HUES64 (cell line): ENCODE measurements at regions not wholly inside any gene's neighbourhood (a gene's known extent, or its start where the extent isn't known, plus 50 kb on each side); places are given as distances from the start of the nearest gene placed in this dataset.

Experiments
- H3K27ac ChIP-seq: 2 replicates; pipeline ENCODE4 v1.7.0; 2013; ENCODE audit warnings: low read depth, low read length, inconsistent platforms
- H3K27me3 ChIP-seq: 2 replicates; pipeline ENCODE4 v1.6.1; 2013; ENCODE audit warnings: mild to moderate bottlenecking, low read length; ENCODE audit not compliant: insufficient read depth
- H3K36me3 ChIP-seq: 2 replicates; pipeline ENCODE4 v1.6.1; 2013; ENCODE audit warnings: mild to moderate bottlenecking, low read length; ENCODE audit not compliant: insufficient read depth
- H3K4me1 ChIP-seq: 2 replicates; pipeline ENCODE4 v1.6.1; 2013; ENCODE audit warnings: mild to moderate bottlenecking, low read length, moderate library complexity; ENCODE audit not compliant: insufficient read depth
- H3K4me3 ChIP-seq: 2 replicates; pipeline ENCODE4 v1.5.1; 2013; ENCODE audit warnings: mild to moderate bottlenecking, low read length, moderate library complexity
- H3K9ac ChIP-seq: 2 replicates; pipeline ENCODE4 v1.6.1; 2013; ENCODE audit warnings: mild to moderate bottlenecking, low read depth, low read length
- H3K9me3 ChIP-seq: 2 replicates; pipeline ENCODE4 v1.6.1; 2013; ENCODE audit warnings: low read depth, low read length; ENCODE audit not compliant: insufficient read depth
- WGBS: fragments of 150-250, 120-280 bp; methylation state at CpG from one replicate; pipeline ENCODE4 v1.1.7; 2013; ENCODE audit warnings: missing lambda C conversion rate; 5-methylcytosine and 5-hydroxymethylcytosine counted together

DNA sequence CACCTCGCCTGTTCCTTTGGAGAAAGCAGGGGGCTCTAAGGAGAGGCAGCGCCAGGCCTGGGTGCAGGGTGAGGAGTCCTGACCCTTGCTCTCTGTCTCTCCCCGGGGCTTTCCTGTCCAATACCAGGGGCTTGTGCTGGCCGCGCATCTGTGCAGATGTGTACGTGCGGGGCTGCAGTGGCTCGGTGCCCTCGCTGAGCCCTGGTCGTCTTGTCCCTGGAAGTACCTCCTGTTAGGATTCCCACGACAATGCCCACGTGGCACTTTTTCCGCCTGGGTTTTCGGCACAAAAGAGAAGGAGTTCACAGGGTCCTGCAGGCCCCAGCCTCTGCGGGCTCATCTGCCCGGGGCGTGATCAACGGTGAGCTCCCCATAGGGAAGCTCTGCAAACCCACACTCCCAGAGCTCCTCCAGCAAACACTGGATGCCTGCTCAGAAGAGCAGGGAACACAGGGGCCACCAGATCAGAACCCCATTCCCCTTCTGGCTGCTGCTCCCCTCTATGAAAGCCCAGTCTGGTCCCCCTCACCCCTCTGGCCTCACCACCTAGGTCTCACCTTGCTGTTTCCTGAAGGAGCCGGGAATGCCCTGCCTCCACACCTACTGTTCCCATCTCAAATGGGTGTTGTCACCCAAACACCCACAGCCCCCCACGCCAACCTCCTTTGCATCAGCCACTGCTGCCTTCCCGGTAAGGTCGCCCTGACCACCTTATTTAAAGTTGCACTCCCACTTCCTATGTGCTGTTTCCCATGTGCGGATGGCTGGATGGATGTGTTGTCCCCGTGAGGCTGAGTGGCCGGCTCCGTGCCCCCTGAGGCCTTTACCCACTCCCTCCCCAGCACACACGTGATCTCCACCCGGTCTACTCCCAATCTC lies 62.6 kb upstream of the PRR20G start:
- Histone ChIP-seq H3K36me3 (no peaks in the 10 kb centered on the region), H3K9ac (no peak overlapping the region), H3K27ac (no peak overlapping the region), H3K27me3 (no peaks in the 10 kb centered on the region), H3K4me1 (no peaks in the 10 kb centered on the region), H3K4me3 (no peak overlapping the region), H3K9me3 (peaks cover 5% of the 10 kb centered on the region)
- WGBS = 92% methylated on average over 28 of the region's 28 CpGs

DNA sequence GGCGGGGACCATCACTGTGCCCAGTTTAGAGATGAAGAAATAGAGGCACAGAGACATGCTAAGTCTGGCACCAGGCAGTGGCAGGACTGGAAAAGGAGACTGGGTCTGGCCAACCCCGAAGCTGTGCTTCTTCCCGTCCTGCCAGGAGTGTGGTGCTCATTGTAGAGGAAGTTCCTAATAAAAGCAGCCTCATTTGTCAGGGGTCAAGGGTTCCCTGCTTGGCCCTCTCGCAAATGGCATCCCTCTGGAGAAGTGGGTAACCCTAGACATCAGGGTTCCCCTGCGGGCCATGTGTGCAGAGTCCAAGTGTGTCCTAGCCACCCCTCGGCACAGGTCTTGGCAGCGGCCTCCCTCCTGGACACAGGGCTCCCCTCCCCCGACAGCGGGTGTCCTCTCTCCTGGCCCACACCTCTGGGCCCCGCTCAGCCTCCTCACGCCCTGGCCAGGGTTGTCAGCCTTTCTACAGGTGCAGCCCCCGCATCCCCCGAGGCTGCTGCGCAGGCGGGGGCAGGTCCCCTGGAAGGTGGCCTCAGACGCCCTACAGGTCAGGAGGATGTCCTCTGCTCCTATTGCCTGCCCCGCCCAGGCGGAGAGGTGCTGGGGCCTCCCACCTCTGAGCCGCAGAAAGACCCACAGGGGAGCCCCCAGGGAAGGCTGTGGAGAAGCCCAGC lies 61.8 kb upstream of the PRR20G start:
- 87% methylated on average over 19 of the region's 19 CpGs for WGBS
- no peak overlapping the region for H3K9ac ChIP-seq
- no peaks in the 10 kb centered on the region for H3K4me1 ChIP-seq
- H3K27me3 ChIP-seq = no peaks in the 10 kb centered on the region
- no peak overlapping the region for H3K27ac ChIP-seq
- no peaks in the 10 kb centered on the region for H3K36me3 ChIP-seq
- no peak overlapping the region for H3K4me3 ChIP-seq
- no peaks in the 10 kb centered on the region for H3K9me3 ChIP-seq

DNA sequence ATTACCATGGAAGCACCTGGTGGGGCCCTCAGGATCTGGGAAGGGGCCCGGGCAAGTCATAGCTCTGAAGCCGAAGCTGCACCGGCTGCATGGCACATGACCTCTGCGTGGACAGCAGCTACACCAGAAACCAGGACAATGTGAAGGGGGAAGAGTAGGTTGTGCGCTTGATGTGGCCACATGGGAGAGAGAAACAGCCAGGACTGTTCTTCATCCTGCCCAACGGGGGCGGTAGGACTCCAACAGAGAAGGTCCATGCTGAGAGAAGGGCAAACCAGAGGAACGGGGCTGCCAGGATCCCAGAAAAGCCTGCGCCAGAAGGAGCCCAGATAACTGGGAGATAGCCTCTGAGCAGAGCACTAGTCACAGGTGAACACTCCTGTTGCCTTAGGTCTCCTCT lies 54.9 kb upstream of the PRR20G start:
- Histone ChIP-seq H3K9me3 (no peaks in the 10 kb centered on the region), H3K4me1 (no peaks in the 10 kb centered on the region), H3K27ac (no peak overlapping the region), H3K9ac (no peak overlapping the region), H3K36me3 (no peaks in the 10 kb centered on the region), H3K27me3 (peaks cover 12% of the 10 kb centered on the region), H3K4me3 (no peak overlapping the region)
- 63% methylated on average over 9 of the region's 9 CpGs for WGBS

DNA sequence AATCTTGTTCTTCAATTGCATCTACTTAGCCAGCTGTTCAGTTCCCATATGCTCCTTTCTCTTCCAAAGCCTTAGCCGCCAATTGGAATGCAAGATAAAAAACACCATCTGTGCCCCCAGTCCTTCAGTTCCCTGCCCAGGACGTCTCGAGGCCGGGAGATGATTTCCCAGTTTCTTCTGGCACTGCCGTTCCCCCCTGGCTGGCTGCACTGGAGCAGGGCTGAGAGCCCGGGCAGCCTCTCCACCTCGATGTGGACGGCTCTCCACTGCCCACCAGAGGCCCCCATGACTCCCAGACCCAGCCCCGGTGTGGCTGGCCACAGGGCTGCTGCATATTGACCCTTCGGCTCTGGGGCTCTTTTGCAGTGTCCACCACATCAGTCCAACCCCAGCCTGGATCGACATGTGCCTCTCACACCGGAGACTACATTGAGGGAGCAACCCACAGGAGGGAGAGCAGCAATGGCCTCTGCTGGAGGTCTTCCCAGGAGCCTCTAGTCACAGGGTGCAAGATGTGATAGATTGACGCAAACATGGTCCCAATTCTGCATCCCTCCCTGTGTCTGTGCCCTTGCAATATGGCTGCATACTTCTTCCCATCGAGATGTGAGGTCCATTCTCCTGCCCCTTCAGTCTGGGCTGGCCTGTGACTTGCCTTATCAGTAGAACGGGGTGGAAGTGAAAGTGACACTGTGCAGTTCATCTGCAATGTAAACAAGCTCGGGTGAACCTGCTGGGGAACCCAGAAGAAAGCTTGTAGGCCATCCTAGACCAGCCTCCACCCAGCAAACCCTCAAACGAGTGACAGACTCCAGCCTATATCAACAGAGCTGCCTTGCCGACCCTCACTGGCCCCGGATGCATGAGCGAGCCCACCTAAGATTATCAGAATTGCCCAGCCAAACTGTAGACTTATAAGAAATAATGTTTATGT lies 52.3 kb upstream of the PRR20G start:
- H3K27me3 ChIP-seq = peaks cover 26% of the 10 kb centered on the region
- H3K27ac ChIP-seq = no peak overlapping the region
- no peaks in the 10 kb centered on the region for H3K9me3 ChIP-seq
- 79% methylated on average over 20 of the region's 20 CpGs for WGBS
- no peak overlapping the region for H3K9ac ChIP-seq
- no peaks in the 10 kb centered on the region for H3K4me1 ChIP-seq
- H3K36me3 ChIP-seq = no peaks in the 10 kb centered on the region
- no peak overlapping the region for H3K4me3 ChIP-seq

DNA sequence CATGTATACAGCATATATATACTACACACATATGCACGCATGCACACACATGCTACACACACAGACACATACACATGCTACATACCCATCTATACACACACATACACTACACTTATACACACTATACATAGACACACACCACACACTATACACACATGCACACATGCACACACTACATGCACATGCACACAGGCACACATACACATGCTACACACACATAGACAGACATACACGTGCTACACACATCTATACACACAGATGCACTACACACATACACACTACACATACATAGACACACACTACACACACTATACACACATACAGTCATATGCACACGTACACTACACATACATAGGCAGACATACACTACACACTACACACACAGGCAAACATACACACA lies 51.2 kb upstream of the PRR20G start:
- Histone ChIP-seq H3K4me1 (no peaks in the 10 kb centered on the region), H3K27me3 (peaks cover 26% of the 10 kb centered on the region), H3K36me3 (no peaks in the 10 kb centered on the region), H3K9ac (no peak overlapping the region), H3K27ac (no peak overlapping the region), H3K4me3 (no peak overlapping the region), H3K9me3 (no peaks in the 10 kb centered on the region; the same call in 1 of the 2 replicates)
- WGBS = 74% methylated on average over 3 of the region's 3 CpGs

DNA sequence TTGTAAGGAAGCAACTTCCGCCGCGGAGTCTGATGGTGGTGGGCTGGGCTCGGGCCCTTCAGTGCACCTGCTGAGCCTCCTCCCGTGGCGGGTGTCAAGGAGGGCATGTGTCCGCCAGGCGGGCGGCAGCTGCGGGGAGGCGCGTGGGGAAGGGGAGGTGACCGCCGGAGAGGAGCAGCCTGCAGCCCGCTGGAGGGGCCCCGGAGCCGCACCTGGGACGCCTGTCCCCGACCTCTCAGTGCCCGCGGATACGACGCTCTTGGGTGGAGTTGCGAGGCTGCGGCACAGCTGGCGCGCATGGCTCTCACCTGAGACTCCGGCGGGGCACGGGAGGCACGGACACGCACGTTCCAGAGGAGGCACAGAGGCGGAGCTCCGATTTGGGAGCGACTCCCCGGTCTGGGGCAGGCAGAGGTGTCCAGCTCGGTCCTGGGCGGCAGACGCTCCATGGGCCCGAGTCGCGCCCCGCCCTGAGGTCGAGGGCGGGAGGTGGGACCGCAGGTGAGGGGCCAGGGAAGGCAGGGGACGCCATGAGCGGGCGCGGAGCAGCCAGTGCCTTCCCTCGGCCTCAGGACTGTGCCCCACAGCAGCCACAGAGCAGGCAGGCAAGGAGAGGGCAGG lies 50.2 kb upstream of the PRR20G start:
- no peaks in the 10 kb centered on the region; the same call in 1 of the 2 replicates for H3K9me3 ChIP-seq
- no peaks in the 10 kb centered on the region for H3K4me1 ChIP-seq
- H3K9ac ChIP-seq = no peak overlapping the region
- H3K36me3 ChIP-seq = no peaks in the 10 kb centered on the region
- H3K27ac ChIP-seq = no peak overlapping the region
- peak overlapping the region; percentile 35 for H3K4me3 ChIP-seq
- peaks cover 26% of the 10 kb centered on the region for H3K27me3 ChIP-seq
- WGBS = 95% methylated on average over 52 of the region's 52 CpGs
